Fibroblast of pulmonary artery (primary cell): ENCODE measurements at regions not wholly inside any gene's neighbourhood (a gene's known extent, or its start where the extent isn't known, plus 50 kb on each side); places are given as distances from the start of the nearest gene placed in this dataset.

Experiments used
- DNase-seq: peaks from one replicate; pipeline ENCODE4 v3.0.0-alpha.2; 2010; ENCODE audit warnings: low read depth
- H3K4me3 ChIP-seq: replicated peaks from 2 replicates; pipeline ENCODE4 v1.5.1; 2011; ENCODE audit warnings: low read depth, mild to moderate bottlenecking, control low read depth, low read length, moderate library complexity
- TF ChIP-seq, protein P1 (sequence below): IDR thresholded peaks from 2 replicates; pipeline ENCODE4 v1.5.1; 2011; ENCODE audit warnings: mild to moderate bottlenecking, control low read depth, low read length, inconsistent platforms; ENCODE audit errors: missing control alignments

DNA sequence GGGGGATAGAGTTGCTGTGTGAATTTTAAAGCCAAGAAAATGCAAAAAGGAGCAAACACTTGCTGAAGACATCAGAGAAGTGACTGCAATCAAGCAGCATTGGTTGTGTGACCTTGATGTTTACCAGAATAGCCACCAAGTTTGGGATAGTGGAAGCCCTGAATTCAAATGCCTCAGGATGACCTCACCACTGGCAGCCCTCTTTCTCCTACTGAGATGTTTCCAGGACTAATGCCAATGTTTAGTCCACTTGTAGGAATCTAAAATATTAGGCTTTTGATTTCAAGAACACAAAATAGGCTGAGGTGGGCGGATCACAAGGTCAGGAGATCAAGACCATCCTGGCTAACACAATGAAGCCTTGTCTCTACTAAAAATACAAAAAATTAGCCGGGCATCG lies 112.2 kb upstream of the NUDT12 start:
- TF ChIP-seq, protein P1, sequence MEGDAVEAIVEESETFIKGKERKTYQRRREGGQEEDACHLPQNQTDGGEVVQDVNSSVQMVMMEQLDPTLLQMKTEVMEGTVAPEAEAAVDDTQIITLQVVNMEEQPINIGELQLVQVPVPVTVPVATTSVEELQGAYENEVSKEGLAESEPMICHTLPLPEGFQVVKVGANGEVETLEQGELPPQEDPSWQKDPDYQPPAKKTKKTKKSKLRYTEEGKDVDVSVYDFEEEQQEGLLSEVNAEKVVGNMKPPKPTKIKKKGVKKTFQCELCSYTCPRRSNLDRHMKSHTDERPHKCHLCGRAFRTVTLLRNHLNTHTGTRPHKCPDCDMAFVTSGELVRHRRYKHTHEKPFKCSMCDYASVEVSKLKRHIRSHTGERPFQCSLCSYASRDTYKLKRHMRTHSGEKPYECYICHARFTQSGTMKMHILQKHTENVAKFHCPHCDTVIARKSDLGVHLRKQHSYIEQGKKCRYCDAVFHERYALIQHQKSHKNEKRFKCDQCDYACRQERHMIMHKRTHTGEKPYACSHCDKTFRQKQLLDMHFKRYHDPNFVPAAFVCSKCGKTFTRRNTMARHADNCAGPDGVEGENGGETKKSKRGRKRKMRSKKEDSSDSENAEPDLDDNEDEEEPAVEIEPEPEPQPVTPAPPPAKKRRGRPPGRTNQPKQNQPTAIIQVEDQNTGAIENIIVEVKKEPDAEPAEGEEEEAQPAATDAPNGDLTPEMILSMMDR: no peak
- peak; percentile 4 for DNase-seq
- H3K4me3 ChIP-seq: no peak overlapping the region

DNA sequence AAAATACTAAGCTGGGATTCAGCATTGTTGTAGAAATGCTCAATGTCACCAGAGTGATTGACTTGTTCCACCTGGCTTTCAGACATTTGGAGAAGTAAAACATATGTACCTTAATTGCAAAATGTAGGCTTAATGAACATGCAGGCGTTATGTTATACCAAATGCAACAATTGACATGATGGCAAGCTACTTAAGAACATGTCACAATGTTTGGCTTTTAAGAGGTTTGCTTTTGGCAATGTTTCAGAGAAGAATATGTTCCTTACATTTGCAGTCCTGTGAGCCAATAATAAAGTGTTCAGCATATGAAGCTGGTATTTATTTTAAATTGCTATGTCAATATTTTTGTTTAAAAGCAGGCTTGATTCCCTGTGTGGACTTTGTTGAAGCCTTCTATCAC lies 111.7 kb upstream of the NUDT12 start:
- no peak overlapping the region for H3K4me3 ChIP-seq
- no peak for DNase-seq
- TF ChIP-seq, protein P1: no peak

DNA sequence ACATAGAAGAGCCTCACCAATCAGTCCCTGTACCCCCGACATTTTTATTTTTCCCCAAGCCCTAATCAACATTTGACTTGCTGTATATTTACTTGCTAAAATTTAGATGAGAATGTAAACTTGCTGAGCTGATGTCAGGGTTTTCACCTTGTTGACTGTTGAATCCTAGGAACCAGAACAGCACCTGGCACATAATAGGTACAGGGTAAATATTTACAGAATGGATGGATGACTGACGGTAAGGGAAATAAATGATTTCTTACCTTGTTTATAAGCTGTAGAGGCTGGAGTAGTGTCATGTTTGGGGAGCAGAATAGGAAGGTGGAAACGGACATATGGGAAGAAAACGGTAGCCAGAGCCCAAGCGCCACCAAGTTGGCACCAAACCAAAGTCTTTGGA lies 107.0 kb upstream of the NUDT12 start:
- no peak overlapping the region for H3K4me3 ChIP-seq
- TF ChIP-seq, protein P1: no peak
- no peak for DNase-seq

DNA sequence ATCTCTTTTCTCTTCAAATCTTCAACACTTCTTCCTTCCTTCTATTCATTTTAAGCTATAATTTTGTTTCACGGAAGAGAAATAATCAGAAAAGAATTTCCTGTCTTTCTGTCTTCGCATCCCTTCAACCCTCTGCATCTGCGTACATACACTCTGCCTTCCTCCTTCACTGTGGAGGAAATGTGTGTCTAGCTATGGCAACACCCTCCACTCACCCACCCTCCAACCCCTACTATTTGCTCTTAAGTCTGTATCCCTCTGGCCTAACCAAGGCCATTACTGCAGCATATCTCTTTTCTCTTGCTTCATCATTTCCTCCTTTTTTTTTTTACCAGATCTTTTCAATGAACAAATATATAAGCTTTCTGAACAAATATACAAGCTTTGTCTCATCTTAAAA lies 105.7 kb upstream of the NUDT12 start:
- DNase-seq: peak; percentile 66
- TF ChIP-seq, protein P1: no peak
- no peak overlapping the region for H3K4me3 ChIP-seq

DNA sequence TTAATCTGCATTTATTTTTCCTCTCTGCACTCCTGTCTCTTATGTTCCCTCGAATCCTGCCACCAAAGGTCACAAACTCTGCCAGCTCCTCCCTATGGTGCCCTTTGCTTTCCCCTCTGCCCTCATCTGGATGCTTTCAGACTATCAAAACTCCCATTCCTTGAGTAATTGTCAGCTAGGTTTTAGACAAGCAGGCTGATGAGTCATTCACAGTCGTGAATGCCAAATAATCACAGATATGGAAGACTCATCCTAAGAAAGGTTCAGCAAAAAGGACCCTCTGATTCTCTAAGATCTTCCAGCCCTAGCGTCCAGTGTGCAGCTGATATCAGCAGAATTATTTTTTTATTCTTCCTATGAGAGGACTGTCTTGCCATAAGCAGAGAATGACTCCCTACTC lies 104.5 kb upstream of the NUDT12 start:
- TF ChIP-seq, protein P1: no peak
- DNase-seq: peak; percentile 21
- no peak overlapping the region for H3K4me3 ChIP-seq

DNA sequence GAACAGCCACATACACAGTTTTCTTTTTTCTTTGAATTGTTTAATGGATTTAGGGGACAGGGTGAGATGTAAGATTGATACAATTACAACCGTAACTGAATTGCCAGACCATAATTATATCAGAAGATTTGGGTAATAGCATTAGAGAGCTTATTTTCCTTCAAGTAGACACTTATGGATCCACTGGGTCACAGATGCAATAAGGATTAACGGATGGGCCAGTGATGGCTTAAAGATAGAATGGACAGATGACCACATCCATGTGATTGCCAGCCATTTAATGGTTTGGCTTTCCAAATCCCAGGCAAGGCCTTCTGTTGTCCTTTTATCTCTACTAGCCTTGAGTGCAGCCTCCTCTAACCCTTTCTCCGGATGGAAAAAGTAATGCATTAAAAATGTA lies 94.7 kb upstream of the NUDT12 start:
- no peak overlapping the region for H3K4me3 ChIP-seq
- TF ChIP-seq, protein P1: no peak
- no peak for DNase-seq

DNA sequence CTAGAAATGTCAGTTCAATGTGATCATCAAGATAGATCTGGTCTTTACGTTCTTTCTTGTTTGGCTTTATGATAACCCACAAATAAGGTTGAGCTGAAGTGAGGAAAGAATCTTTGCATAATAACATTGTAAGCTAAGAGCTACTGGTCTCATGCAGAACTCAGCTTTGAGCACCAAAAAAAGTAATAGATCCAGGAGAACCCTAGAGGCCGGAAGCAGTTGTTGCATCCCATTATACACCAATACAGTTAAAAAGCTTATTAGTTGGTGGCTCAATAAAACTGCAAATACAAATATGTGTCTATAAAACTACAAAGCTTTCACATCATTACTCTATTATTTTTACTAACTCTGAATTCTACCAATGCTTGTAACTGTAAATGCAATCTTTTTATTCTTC lies 85.5 kb upstream of the NUDT12 start:
- TF ChIP-seq, protein P1: peak; percentile 6
- DNase-seq: no peak
- H3K4me3 ChIP-seq: no peak overlapping the region
